ENCODE measurements at regions not wholly inside any gene's neighbourhood (a gene's known extent, or its start where the extent isn't known, plus 50 kb on each side); places are given as distances from the start of the nearest gene placed in this dataset.

- Mint-ChIP-seq H3K9me3 (no peaks in the 10 kb centered on the region), H3K27me3 (ENCODE audit: low read depth) (no peaks in the 10 kb centered on the region), H3K36me3 (ENCODE audit: low read depth) (no peaks in the 10 kb centered on the region), H3K27ac (peak overlapping the region; percentile 58 to 76 (median 64)), H3K4me3 (no peak overlapping the region), H3K4me1 (peaks cover 4% of the 10 kb centered on the region)
- no peak for TF ChIP-seq CTCF (IDR thresholded peaks at IDR 0.05; ENCODE audit: unreplicated experiment in 3 of 3)
Measured at GRCh38 chr6:155889410-155889809, 433.8 kb upstream of the NOX3 start.

GRCh38 chr6:155887421-155887820, 431.8 kb upstream of the NOX3 start:
- Mint-ChIP-seq H3K27me3 (ENCODE audit: low read depth) (no peaks in the 10 kb centered on the region), H3K27ac (no peak overlapping the region), H3K36me3 (ENCODE audit: low read depth) (no peaks in the 10 kb centered on the region), H3K9me3 (no peaks in the 10 kb centered on the region), H3K4me1 (peaks cover 11% of the 10 kb centered on the region), H3K4me3 (no peak overlapping the region)
- no peak for TF ChIP-seq CTCF (IDR thresholded peaks at IDR 0.05; ENCODE audit: unreplicated experiment in 3 of 3)

GRCh38 chr6:155883741-155884140, 428.1 kb upstream of the NOX3 start:
- peaks cover 3% of the 10 kb centered on the region for H3K9me3 Mint-ChIP-seq
- peaks cover 17% of the 10 kb centered on the region for H3K4me1 Mint-ChIP-seq
- no peak overlapping the region for H3K27ac Mint-ChIP-seq
- H3K4me3 Mint-ChIP-seq: no peak overlapping the region
- TF ChIP-seq CTCF (IDR thresholded peaks at IDR 0.05; ENCODE audit: unreplicated experiment in 3 of 3): no peak
- H3K36me3 Mint-ChIP-seq (ENCODE audit: low read depth): no peaks in the 10 kb centered on the region
- H3K27me3 Mint-ChIP-seq (ENCODE audit: low read depth): no peaks in the 10 kb centered on the region

GRCh38 chr6:155883334-155883731, 427.7 kb upstream of the NOX3 start:
- Mint-ChIP-seq H3K4me1 (peaks cover 17% of the 10 kb centered on the region), H3K36me3 (ENCODE audit: low read depth) (no peaks in the 10 kb centered on the region), H3K9me3 (peaks cover 3% of the 10 kb centered on the region), H3K4me3 (no peak overlapping the region), H3K27me3 (ENCODE audit: low read depth) (no peaks in the 10 kb centered on the region), H3K27ac (peak overlapping the region; percentile 65 to 89 (median 73))
- TF ChIP-seq CTCF (IDR thresholded peaks at IDR 0.05; ENCODE audit: unreplicated experiment in 3 of 3): no peak

- Mint-ChIP-seq H3K4me1 (peaks cover 17% of the 10 kb centered on the region), H3K27me3 (ENCODE audit: low read depth) (no peaks in the 10 kb centered on the region), H3K27ac (peak overlapping the region; percentile 73 to 93 (median 89)), H3K9me3 (peaks cover 3% of the 10 kb centered on the region), H3K4me3 (no peak overlapping the region), H3K36me3 (ENCODE audit: low read depth) (no peaks in the 10 kb centered on the region)
- TF ChIP-seq CTCF (IDR thresholded peaks at IDR 0.05; ENCODE audit: unreplicated experiment in 3 of 3): no peak
Measured at GRCh38 chr6:155882527-155883333, 427.1 kb upstream of the NOX3 start.
